AG09309 (cell line): ENCODE measurements at regions not wholly inside any gene's neighbourhood (a gene's known extent, or its start where the extent isn't known, plus 50 kb on each side); places are given as distances from the start of the nearest gene placed in this dataset.

Source experiments
- DNase-seq: peaks from one replicate; pipeline ENCODE4 v3.0.0-alpha.2; 2010; ENCODE audit warnings: low read depth
- H3K4me3 ChIP-seq: 2 replicates; pipeline ENCODE4 v1.5.1; 2011; ENCODE audit warnings: mild to moderate bottlenecking, low read depth, low read length, moderate library complexity; ENCODE audit not compliant: control insufficient read depth
- CTCF ChIP-seq: IDR thresholded peaks from 2 replicates; pipeline ENCODE4 v1.5.1; 2011; ENCODE audit warnings: mild to moderate bottlenecking, low read depth, low read length, inconsistent platforms; ENCODE audit not compliant: insufficient read depth, control insufficient read depth; ENCODE audit errors: missing control alignments

DNA sequence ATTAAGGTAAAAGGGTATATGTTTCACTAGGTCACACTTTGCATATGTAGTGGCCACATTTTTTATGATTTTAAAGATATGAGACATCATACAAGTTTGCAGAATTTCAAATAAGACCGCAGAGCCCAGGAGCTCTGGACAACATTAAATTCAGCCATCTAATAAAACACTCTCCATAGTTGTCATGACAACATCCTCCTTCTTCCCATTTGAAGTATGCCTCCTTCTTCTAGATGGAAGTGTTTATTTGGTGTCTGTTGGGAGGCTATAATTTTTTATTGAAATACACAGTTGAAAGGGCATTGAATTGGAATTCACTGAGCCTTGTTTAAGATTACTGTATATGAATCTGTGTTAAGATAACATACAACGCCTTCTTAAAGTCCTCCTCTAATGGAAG lies 467.3 kb downstream of the CMPK2 start:
- no peak overlapping the region for H3K4me3 ChIP-seq
- TF ChIP-seq CTCF = no peak
- no peak for DNase-seq

GRCh38 chr2:6401301-6401700 lies 464.4 kb downstream of the CMPK2 start:
- DNase-seq = no peak
- TF ChIP-seq CTCF = no peak
- no peak overlapping the region for H3K4me3 ChIP-seq

DNA sequence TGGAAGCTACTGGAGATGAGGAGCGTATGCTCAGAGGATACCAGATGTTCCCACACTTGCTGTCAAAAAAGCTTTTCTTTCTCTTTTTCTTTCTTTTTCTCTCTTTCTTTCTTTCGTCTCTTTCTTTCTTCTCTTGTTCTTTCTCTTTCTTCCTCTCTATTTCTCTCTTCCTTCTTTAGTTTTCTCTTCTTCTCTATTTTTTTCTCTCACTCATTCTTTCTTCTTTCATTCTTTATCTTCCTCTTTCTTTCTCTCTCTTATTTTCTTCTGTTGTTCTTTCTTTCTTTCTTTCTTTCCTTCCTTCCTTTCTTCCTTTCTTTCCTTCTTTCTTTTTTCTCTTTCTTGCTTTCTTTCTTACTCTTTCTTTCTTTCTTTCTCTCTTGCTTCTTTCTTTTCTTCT lies 457.6 kb downstream of the CMPK2 start:
- no peak for TF ChIP-seq CTCF
- DNase-seq = no peak
- no peak overlapping the region for H3K4me3 ChIP-seq

DNA sequence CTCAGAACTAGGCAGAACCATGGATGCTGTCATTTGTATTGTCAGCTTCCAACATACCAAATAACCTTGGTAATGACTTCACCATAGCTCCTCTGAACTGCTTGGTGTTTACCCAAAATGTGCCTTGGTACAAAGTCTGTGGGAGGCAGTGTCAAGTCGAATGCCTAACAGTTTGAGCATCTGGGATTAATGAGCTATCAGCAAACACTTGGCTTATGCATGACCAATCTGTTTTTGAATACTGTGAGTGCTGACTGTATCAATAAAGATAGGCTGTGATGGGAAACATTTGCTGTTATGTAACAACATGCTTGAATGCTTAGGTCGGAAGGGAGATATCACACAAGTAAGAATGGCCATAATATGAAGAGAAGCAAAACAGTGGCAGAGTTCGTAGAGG lies 455.4 kb downstream of the CMPK2 start:
- DNase-seq = no peak
- no peak overlapping the region for H3K4me3 ChIP-seq

DNA sequence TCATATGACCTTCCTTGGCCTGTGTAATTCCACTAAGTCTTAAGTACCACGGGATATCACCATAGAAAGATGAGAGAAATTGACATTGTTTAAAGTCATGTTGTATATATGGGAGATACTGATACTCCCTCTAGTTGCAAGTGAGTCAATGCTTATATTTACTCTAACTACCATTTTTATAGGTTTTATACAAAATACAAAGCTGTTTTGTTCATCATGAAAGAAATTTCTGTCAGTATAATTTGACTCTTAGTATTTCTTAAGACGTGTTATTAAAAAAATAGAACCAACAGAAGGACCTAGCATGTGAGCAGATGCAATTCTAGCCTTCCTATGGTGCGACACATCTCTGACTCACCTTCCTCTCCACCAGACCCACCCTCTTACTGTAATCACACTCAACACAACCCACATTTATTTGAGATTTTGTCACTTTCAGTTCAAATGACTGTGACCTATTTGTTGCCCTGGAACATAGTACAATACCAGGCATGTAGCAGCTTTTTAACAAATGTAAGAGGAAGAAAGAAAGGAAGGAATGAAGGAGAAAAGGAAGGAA lies 453.1 kb downstream of the CMPK2 start:
- no peak for DNase-seq
- no peak overlapping the region for H3K4me3 ChIP-seq
- TF ChIP-seq CTCF = no peak

More for the DNA sequence above, 455.4 kb downstream of the CMPK2 start:
- no peak for TF ChIP-seq CTCF

DNA sequence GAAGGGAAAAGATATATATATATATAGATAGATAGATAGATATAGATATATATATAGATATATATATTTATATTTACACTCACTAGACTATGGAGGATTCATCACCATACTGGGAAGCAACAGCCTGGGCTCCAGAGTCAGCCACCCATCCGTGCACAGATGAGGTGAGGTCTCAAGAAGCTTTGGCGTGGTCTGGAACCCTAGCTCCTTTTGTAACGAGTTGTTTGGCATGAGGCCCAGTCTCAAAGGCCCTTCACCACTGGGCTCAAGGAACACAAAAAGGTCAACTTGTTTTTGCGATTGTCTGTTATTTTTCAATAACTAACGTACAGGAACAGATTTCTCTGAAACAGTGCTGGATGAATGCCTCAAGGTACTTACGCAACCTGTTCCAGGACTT lies 448.7 kb downstream of the CMPK2 start:
- no peak for TF ChIP-seq CTCF
- no peak for DNase-seq
- no peak overlapping the region for H3K4me3 ChIP-seq

DNA sequence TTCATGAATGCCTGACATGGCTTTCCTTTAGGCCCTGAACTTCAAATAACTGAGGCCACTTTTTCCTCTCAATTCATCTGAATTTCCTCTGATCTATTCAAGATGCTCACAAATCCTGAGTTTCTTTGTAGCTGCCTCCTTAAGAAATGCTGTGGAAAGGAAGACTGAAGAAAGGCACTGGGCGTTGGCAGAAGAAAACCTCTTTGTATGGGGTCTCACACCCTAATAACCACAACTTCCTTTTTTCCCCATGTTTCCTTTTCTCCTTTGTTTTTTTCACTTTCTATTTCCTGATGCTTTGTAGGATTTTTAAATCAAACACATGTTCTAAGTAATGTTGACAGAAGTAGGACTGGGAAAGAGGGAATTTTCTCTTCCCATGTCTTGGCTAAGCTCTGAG lies 447.4 kb downstream of the CMPK2 start:
- DNase-seq = no peak
- no peak overlapping the region for H3K4me3 ChIP-seq
- no peak for TF ChIP-seq CTCF
